Osteocyte (in vitro differentiated cells): ENCODE measurements at regions not wholly inside any gene's neighbourhood (a gene's known extent, or its start where the extent isn't known, plus 50 kb on each side); places are given as distances from the start of the nearest gene placed in this dataset.

Source experiments
- DNase-seq: peaks from one replicate; pipeline ENCODE4 v3.0.0; 2021; ENCODE audit warnings: mixed read lengths; ENCODE audit not compliant: unreplicated experiment; ENCODE audit errors: extremely low spot score
- H3K27ac Mint-ChIP-seq: one replicate; pipeline ENCODE4 v1.8.0; 2021; ENCODE audit warnings: mild to moderate bottlenecking, mixed read lengths; ENCODE audit not compliant: unreplicated experiment
- H3K27me3 Mint-ChIP-seq: one replicate; pipeline ENCODE4 v1.8.0; 2021; ENCODE audit warnings: mixed read lengths; ENCODE audit not compliant: unreplicated experiment
- H3K36me3 Mint-ChIP-seq: one replicate; pipeline ENCODE4 v1.8.0; 2021; ENCODE audit warnings: mixed read lengths; ENCODE audit not compliant: unreplicated experiment
- H3K4me1 Mint-ChIP-seq: one replicate; pipeline ENCODE4 v1.8.0; 2021; ENCODE audit warnings: mixed read lengths; ENCODE audit not compliant: unreplicated experiment
- H3K4me3 Mint-ChIP-seq: one replicate; pipeline ENCODE4 v1.8.0; 2021; ENCODE audit warnings: mild to moderate bottlenecking, moderate library complexity, mixed read lengths; ENCODE audit not compliant: unreplicated experiment
- H3K9me3 Mint-ChIP-seq: one replicate; pipeline ENCODE4 v1.8.0; 2021; ENCODE audit warnings: mixed read lengths; ENCODE audit not compliant: unreplicated experiment
- CTCF ChIP-seq: fragments of 200-600 bp; sonication (generic); IDR thresholded peaks from 2 replicates; pipeline ENCODE4 v1.5.0; 2021; ENCODE audit warnings: antibody characterized with exemption, mild to moderate bottlenecking, moderate library complexity

GRCh38 chr2:238790126-238790832 lies 57.6 kb upstream of the TWIST2 start:
- peaks cover 27% of the 10 kb centered on the region for H3K27me3 Mint-ChIP-seq
- no peaks in the 10 kb centered on the region for H3K9me3 Mint-ChIP-seq
- peaks cover 8% of the 10 kb centered on the region for H3K4me1 Mint-ChIP-seq
- no peak for DNase-seq
- TF ChIP-seq CTCF, result no peak
- no peaks in the 10 kb centered on the region for H3K36me3 Mint-ChIP-seq
- no peak overlapping the region for H3K27ac Mint-ChIP-seq
- H3K4me3 Mint-ChIP-seq, result no peak overlapping the region

GRCh38 chr2:238790833-238791230 lies 57.1 kb upstream of the TWIST2 start:
- TF ChIP-seq CTCF, result no peak
- Mint-ChIP-seq H3K27me3 (peaks cover 27% of the 10 kb centered on the region), H3K36me3 (no peaks in the 10 kb centered on the region), H3K4me3 (no peak overlapping the region), H3K4me1 (peaks cover 8% of the 10 kb centered on the region), H3K9me3 (no peaks in the 10 kb centered on the region), H3K27ac (no peak overlapping the region)
- no peak for DNase-seq

GRCh38 chr2:238791354-238791753 lies 56.5 kb upstream of the TWIST2 start:
- no peak for DNase-seq
- Mint-ChIP-seq H3K9me3 (no peaks in the 10 kb centered on the region), H3K4me3 (no peak overlapping the region), H3K4me1 (peaks cover 8% of the 10 kb centered on the region), H3K27ac (no peak overlapping the region), H3K36me3 (no peaks in the 10 kb centered on the region), H3K27me3 (peaks cover 27% of the 10 kb centered on the region)
- TF ChIP-seq CTCF, result no peak

- H3K4me3 Mint-ChIP-seq, result no peak overlapping the region
- no peak for TF ChIP-seq CTCF
- H3K9me3 Mint-ChIP-seq, result no peaks in the 10 kb centered on the region
- H3K4me1 Mint-ChIP-seq, result peaks cover 8% of the 10 kb centered on the region
- H3K27ac Mint-ChIP-seq, result no peak overlapping the region
- no peaks in the 10 kb centered on the region for H3K36me3 Mint-ChIP-seq
- peak; percentile 13 for DNase-seq
- H3K27me3 Mint-ChIP-seq, result peaks cover 28% of the 10 kb centered on the region
These were observed 54.6 kb upstream of the TWIST2 start for GRCh38 chr2:238793306-238793705.

GRCh38 chr2:238793801-238794449 lies 54.0 kb upstream of the TWIST2 start:
- Mint-ChIP-seq H3K4me3 (no peak overlapping the region), H3K9me3 (no peaks in the 10 kb centered on the region), H3K36me3 (no peaks in the 10 kb centered on the region), H3K27me3 (peaks cover 28% of the 10 kb centered on the region), H3K27ac (no peak overlapping the region), H3K4me1 (peaks cover 8% of the 10 kb centered on the region)
- TF ChIP-seq CTCF, result no peak
- DNase-seq, result peak; percentile 38
